Heart right ventricle (tissue), 16 donors: ENCODE measurements at regions not wholly inside any gene's neighbourhood (a gene's known extent, or its start where the extent isn't known, plus 50 kb on each side); places are given as distances from the start of the nearest gene placed in this dataset.

Source experiments
- ATAC-seq, 8 donors: fragments of 200-7000 bp; cut with Tn5 transposase; one replicate each; pipeline ENCODE4 v1.9.1; 2020; ENCODE audit warnings: mild to moderate bottlenecking in 8 of 8, moderate library complexity in 8 of 8, moderate number of reproducible peaks in 1 of 8
- DNase-seq, 2 donors: peaks; one replicate each; pipeline ENCODE4 v3.0.0-alpha.2; 2020
- H3K27ac ChIP-seq, 10 donors: fragments of 200-600 bp; sonication (generic) in 2 of 10; one replicate each; pipeline versions ENCODE4 v1.5.0 to v1.8.0; 2020 to 2022; ENCODE audit warnings: mild to moderate bottlenecking in 3 of 10
- H3K27me3 ChIP-seq, 7 donors: fragments of 200-600 bp; one replicate each; pipeline ENCODE4 v1.8.0; 2021 to 2022; ENCODE audit warnings: mild to moderate bottlenecking in 2 of 7
- H3K36me3 ChIP-seq, 9 donors: fragments of 200-600 bp; sonication (generic) in 1 of 9; one replicate each; pipeline versions ENCODE4 v1.5.0 to v1.8.0; 2020 to 2022; ENCODE audit warnings: mild to moderate bottlenecking in 2 of 9
- H3K4me1 ChIP-seq, 9 donors: fragments of 200-600 bp; sonication (generic) in 1 of 9; one replicate each; pipeline versions ENCODE4 v1.5.0 to v1.8.0; 2020 to 2022; ENCODE audit warnings: mild to moderate bottlenecking in 4 of 9
- H3K4me3 ChIP-seq, 10 donors: fragments of 200-600 bp; sonication (generic) in 2 of 10; one replicate each; pipeline versions ENCODE4 v1.5.0 to v1.8.0; 2020 to 2022; ENCODE audit warnings: mild to moderate bottlenecking in 7 of 10, moderate library complexity in 2 of 10
- H3K9me3 ChIP-seq, 11 donors: fragments of 200-600 bp in 10 of 11; sonication (generic) in 2 of 11; one replicate each; pipeline versions ENCODE4 v1.5.0 to v1.8.0; 2013 to 2022; ENCODE audit warnings: mild to moderate bottlenecking in 2 of 11, control low read depth in 1 of 11, moderate library complexity in 1 of 11
- WGBS, 2 donors: extraction: QIAGEN DNeasy Blood & Tissue Kit; methylation state at CpG; one replicate each; pipeline ENCODE4 v1.1.7; 2013; ENCODE audit warnings: inconsistent platforms in 1 of 2; 5-methylcytosine and 5-hydroxymethylcytosine counted together
- intact Hi-C, 10 donors: fragments of 100-400 bp; cut with DNase I; formaldehyde crosslinking; loops; one replicate each; pipeline versions ENCODE4 v1.11.1 to v1.14.2; 2022
- TF ChIP-seq, protein P1 (sequence below), 9 donors: fragments of 200-600 bp; sonication (generic) in 2 of 9; IDR thresholded peaks; one replicate each; pipeline versions ENCODE4 v1.5.0 to v1.8.0; 2021 to 2022; ENCODE audit warnings: antibody characterized with exemption in 9 of 9, mild to moderate bottlenecking in 5 of 9, moderate library complexity in 1 of 9
- donor health status: Arrhythmogenic right ventricular cardiomyopathy.
- donor health status: ischemic (EF 13 %, LVEDD 7.1; RV severe dilation, severe dysfunction).
- donor health status: healthy with polysubstance abuse.
- donor health status: DM: no; HTN: yes; CAD: no.
- donor health status: DM: no; HTN: no; CAD: no.
- donor health status: ischemic (EF 25% LVEDD 6.9; RV normal size, moderate dysfunction).
- donor health status: ischemic (EF 25% LVEDD 5.7; RV mildly dilated, moderate dysfunction).
- donor health status: healthy.
- donor health status: DM: yes; HTN: yes; CAD: no.
- donor health status: Ischemic cardiomyopathy.
- donor health status: ischemic (EF 35%, LVEDD 5.7; RV mildly dilated, moderate dysfunction).
- donor health status: nonischemic (EF 11% LVEDD 7.7; RV severe dilation, severe dysfunction).
- donor health status: DM: yes; HTN: yes; CAD: no.
- donor health status: PGD.
- donor health status: ischemic (EF 29% LVEDD 5.4; RV normal size, mild dysfunction).
- donor health status: nonischemic (EF 23%, LVEDD 6.1; RV moderate dilation, normal function).

DNA sequence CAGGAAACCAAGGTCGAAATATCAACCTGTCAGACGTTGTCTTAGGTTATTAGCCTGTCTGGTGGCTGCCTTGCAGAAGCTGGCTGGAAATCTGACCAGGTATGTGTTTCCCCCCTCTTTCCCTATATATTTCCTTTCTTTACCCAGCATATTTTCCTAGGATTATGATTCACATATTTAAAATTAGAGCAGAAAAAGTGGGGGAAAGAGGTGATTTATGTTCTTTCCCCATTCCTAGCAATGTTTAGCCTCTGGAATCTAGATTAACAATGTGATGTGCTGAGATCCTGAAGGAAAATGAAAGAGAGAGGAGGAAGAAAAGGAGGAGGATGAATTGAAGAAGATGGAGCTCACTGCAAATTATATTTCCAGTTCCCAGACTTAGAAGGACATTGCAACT, 421.4 kb upstream of the AUTS2 start:
- Histone ChIP-seq H3K4me1 (peaks cover 0 to 16% (median 8%) of the 10 kb centered on the region in 9 donors), H3K36me3 (no peaks in the 10 kb centered on the region), H3K4me3 (no peak overlapping the region), H3K27me3 (peaks cover 0 to 19% (median 0%) of the 10 kb centered on the region in 7 donors), H3K27ac (no peak overlapping the region), H3K9me3 (no peaks in the 10 kb centered on the region)
- DNase-seq (no peak), ATAC-seq (no peak)
- TF ChIP-seq, protein P1, sequence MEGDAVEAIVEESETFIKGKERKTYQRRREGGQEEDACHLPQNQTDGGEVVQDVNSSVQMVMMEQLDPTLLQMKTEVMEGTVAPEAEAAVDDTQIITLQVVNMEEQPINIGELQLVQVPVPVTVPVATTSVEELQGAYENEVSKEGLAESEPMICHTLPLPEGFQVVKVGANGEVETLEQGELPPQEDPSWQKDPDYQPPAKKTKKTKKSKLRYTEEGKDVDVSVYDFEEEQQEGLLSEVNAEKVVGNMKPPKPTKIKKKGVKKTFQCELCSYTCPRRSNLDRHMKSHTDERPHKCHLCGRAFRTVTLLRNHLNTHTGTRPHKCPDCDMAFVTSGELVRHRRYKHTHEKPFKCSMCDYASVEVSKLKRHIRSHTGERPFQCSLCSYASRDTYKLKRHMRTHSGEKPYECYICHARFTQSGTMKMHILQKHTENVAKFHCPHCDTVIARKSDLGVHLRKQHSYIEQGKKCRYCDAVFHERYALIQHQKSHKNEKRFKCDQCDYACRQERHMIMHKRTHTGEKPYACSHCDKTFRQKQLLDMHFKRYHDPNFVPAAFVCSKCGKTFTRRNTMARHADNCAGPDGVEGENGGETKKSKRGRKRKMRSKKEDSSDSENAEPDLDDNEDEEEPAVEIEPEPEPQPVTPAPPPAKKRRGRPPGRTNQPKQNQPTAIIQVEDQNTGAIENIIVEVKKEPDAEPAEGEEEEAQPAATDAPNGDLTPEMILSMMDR (IDR thresholded peaks at IDR 0.05): no peak
- intact Hi-C loops: no loop called here
- 68 to 77% methylated on average over 2 of the region's 2 CpGs for WGBS, 2 donors

DNA sequence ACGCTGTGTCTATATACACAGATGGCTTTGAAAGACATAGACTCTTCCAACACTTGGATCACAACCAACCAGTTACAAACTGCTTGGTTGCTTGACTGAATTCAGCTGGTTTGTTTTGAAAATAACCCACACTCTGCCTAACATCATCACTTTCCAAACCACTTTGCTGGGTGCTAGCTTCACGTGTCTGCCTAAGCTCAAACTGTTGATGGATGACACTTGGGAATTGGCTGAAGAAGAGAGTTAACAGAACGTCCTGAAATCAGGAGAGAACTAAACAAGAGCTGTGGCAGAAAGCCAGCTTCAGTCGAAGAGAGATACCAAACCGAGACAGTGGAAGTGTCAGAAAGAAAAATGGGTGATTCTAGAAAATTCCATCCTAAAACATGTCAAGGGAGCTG, 420.8 kb upstream of the AUTS2 start:
- peaks cover 0 to 16% (median 8%) of the 10 kb centered on the region in 9 donors for H3K4me1 ChIP-seq
- WGBS, 2 donors: 24 to 32% methylated on average over 5 of the region's 5 CpGs
- ATAC-seq: peak; percentile 46 to 95 (median 61)

DNA sequence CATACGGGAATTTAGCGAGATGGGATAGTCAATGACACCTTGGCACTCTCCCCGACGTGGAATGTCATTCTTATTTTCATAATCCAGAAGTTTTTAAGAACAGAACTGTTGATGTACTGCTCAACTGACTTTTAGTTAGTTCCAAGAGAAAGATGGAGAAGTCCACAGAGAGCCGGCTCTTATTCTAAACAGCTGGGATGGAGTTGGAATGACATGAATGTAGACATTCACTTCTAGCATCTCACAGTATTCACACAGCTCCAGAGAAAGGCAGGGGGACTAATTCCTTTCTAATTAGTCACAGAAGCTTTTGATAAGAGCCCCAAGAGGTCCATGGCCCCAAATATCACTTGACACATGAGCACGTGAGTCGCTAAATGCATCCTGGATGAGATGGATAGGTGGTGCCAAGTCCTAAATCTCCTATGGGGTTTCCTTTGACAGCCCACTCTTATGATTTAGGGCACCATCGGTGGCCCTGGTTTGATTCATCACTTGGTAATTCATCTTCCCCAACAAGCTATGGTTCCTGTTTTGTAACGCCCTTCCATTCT, 420.3 kb upstream of the AUTS2 start:
- 23 to 37% methylated on average over 9 of the region's 9 CpGs for WGBS, 2 donors
- peaks cover 0 to 19% (median 0%) of the 10 kb centered on the region in 7 donors for H3K27me3 ChIP-seq
- ATAC-seq (peak in 7 of 8 donors; percentile 23 to 73 (median 48)), DNase-seq (no peak)
- no peaks in the 10 kb centered on the region for H3K9me3 ChIP-seq
- H3K4me1 ChIP-seq: peaks cover 0 to 16% (median 8%) of the 10 kb centered on the region in 9 donors
- H3K4me3 ChIP-seq: no peak overlapping the region
- TF ChIP-seq, protein P1 (IDR thresholded peaks at IDR 0.05): no peak
- intact Hi-C loops: no loop called here
- no peak overlapping the region for H3K27ac ChIP-seq
- no peaks in the 10 kb centered on the region for H3K36me3 ChIP-seq

More for the DNA sequence above, 420.8 kb upstream of the AUTS2 start:
- TF ChIP-seq, protein P1 (IDR thresholded peaks at IDR 0.05): no peak
- no peaks in the 10 kb centered on the region for H3K9me3 ChIP-seq
- no peak overlapping the region for H3K4me3 ChIP-seq
- no peak overlapping the region for H3K27ac ChIP-seq
- intact Hi-C loops: no loop called here
- H3K27me3 ChIP-seq: peaks cover 0 to 19% (median 0%) of the 10 kb centered on the region in 7 donors
- no peaks in the 10 kb centered on the region for H3K36me3 ChIP-seq
- peak in 1 of 2 donors; percentile 33 for DNase-seq

DNA sequence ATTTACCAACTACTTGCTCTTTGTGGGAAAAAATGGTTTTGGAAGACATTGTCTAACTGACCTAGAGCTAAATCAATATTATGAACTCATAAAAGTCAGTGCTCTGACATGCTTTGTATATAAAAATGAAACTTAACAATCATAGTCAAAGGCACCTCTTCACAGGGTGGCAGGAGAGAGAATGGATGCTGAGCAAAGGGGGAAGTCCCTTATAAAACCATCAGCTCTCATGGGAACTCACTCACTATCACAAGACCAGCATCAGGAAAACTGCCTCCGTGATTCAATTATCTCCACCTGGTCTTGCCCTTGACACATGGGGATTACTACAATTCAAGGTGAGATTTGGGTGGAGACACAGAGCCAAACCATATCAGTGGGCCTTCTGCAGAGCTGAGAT, 417.6 kb upstream of the AUTS2 start:
- ATAC-seq: no peak
- Histone ChIP-seq H3K4me3 (no peak overlapping the region), H3K36me3 (no peaks in the 10 kb centered on the region), H3K4me1 (peaks cover 0 to 16% (median 10%) of the 10 kb centered on the region in 9 donors), H3K27ac (no peak overlapping the region), H3K27me3 (peaks cover 0 to 5% (median 0%) of the 10 kb centered on the region in 7 donors), H3K9me3 (no peaks in the 10 kb centered on the region)
- WGBS, 2 donors: 25 to 43% methylated on average over 1 of the region's 1 CpG
- intact Hi-C loops: no loop called here
- TF ChIP-seq, protein P1 (IDR thresholded peaks at IDR 0.05): no peak
- DNase-seq: no peak
